H1 (cell line): ENCODE measurements at regions not wholly inside any gene's neighbourhood (a gene's known extent, or its start where the extent isn't known, plus 50 kb on each side); places are given as distances from the start of the nearest gene placed in this dataset.

Source experiments
- BCL11A ChIP-seq, 2 experiments: IDR thresholded peaks; one replicate each; pipeline ENCODE4 v1.6.1; 2011; ENCODE audit warnings: low read depth in 2 of 2, low read length in 2 of 2, mild to moderate bottlenecking in 2 of 2
- FOSL1 ChIP-seq: IDR thresholded peaks from 2 replicates; pipeline ENCODE4 v1.6.1; 2011; ENCODE audit warnings: mild to moderate bottlenecking, low read depth, low read length, moderate library complexity; ENCODE audit not compliant: insufficient read depth
- KDM5A ChIP-seq: fragments of 200-600 bp; IDR thresholded peaks from 2 replicates; pipeline ENCODE4 v1.7.1; 2012; ENCODE audit warnings: mild to moderate bottlenecking, low read length, inconsistent platforms, mixed read lengths
- MAFK ChIP-seq: IDR thresholded peaks from 2 replicates; pipeline ENCODE4 v1.6.1; 2012; ENCODE audit warnings: low read depth, mild to moderate bottlenecking, improper control_type of control experiment, low read length
- POLR2AphosphoS5 ChIP-seq: IDR thresholded peaks from 2 replicates; pipeline ENCODE4 v1.6.1; 2011; ENCODE audit warnings: low read depth, low read length
- SAP30 ChIP-seq: fragments of 300-600 bp; sonication (generic); IDR thresholded peaks from 2 replicates; pipeline ENCODE4 v1.7.1; 2012; ENCODE audit warnings: low read length, moderate library complexity, mild to moderate bottlenecking, inconsistent platforms; ENCODE audit not compliant: insufficient read depth, insufficient replicate concordance
- TAF1 ChIP-seq: IDR thresholded peaks from 2 replicates; pipeline ENCODE4 v1.6.1; 2011; ENCODE audit warnings: mild to moderate bottlenecking, low read depth, low read length
- TAF7 ChIP-seq: optimal IDR thresholded peaks from 2 replicates; pipeline ENCODE3; 2011; ENCODE audit warnings: low read depth, mild to moderate bottlenecking, inconsistent platforms, low read length, moderate library complexity, borderline replicate concordance
- TF ChIP-seq, protein P1 (sequence below): fragments of 300-600 bp; sonication (generic); IDR thresholded peaks from 2 replicates; pipeline ENCODE4 v1.7.1; 2012; ENCODE audit warnings: low read length, moderate library complexity, mild to moderate bottlenecking, inconsistent platforms; ENCODE audit not compliant: insufficient replicate concordance
- TF ChIP-seq, protein P2 (sequence below): IDR thresholded peaks from 2 replicates; pipeline ENCODE4 v1.6.1; 2012; ENCODE audit warnings: inconsistent platforms

DNA sequence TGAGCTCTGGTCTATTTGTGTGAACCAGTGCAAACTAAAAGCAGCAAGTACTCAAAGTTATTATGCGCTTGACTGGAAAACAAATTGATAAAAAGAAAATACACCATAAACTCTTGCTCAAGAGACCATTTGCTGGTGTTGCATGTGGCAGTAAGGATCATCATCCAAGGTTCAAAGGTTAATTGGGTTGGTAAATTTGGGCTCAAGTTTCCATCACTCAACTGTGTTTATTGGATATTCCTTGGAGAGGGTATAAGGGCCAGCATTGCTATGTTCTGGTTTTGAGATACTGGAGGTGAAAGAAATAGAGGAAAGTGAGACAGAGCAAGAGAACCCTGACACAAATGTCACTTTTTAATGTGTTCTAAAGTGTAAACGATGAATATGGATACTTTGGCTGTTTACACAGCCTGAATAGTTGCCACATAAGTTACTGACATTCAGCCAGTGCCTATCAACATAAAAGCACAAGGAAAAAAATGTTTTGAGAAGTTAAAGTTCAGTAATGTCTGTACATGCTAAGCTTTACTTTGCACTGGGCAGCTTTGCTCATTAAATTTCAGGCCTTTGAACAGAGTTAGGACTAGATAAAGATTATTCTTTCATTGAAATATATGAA lies 736.1 kb downstream of the HDGFL1 start (continued):
- TF ChIP-seq, protein P1, sequence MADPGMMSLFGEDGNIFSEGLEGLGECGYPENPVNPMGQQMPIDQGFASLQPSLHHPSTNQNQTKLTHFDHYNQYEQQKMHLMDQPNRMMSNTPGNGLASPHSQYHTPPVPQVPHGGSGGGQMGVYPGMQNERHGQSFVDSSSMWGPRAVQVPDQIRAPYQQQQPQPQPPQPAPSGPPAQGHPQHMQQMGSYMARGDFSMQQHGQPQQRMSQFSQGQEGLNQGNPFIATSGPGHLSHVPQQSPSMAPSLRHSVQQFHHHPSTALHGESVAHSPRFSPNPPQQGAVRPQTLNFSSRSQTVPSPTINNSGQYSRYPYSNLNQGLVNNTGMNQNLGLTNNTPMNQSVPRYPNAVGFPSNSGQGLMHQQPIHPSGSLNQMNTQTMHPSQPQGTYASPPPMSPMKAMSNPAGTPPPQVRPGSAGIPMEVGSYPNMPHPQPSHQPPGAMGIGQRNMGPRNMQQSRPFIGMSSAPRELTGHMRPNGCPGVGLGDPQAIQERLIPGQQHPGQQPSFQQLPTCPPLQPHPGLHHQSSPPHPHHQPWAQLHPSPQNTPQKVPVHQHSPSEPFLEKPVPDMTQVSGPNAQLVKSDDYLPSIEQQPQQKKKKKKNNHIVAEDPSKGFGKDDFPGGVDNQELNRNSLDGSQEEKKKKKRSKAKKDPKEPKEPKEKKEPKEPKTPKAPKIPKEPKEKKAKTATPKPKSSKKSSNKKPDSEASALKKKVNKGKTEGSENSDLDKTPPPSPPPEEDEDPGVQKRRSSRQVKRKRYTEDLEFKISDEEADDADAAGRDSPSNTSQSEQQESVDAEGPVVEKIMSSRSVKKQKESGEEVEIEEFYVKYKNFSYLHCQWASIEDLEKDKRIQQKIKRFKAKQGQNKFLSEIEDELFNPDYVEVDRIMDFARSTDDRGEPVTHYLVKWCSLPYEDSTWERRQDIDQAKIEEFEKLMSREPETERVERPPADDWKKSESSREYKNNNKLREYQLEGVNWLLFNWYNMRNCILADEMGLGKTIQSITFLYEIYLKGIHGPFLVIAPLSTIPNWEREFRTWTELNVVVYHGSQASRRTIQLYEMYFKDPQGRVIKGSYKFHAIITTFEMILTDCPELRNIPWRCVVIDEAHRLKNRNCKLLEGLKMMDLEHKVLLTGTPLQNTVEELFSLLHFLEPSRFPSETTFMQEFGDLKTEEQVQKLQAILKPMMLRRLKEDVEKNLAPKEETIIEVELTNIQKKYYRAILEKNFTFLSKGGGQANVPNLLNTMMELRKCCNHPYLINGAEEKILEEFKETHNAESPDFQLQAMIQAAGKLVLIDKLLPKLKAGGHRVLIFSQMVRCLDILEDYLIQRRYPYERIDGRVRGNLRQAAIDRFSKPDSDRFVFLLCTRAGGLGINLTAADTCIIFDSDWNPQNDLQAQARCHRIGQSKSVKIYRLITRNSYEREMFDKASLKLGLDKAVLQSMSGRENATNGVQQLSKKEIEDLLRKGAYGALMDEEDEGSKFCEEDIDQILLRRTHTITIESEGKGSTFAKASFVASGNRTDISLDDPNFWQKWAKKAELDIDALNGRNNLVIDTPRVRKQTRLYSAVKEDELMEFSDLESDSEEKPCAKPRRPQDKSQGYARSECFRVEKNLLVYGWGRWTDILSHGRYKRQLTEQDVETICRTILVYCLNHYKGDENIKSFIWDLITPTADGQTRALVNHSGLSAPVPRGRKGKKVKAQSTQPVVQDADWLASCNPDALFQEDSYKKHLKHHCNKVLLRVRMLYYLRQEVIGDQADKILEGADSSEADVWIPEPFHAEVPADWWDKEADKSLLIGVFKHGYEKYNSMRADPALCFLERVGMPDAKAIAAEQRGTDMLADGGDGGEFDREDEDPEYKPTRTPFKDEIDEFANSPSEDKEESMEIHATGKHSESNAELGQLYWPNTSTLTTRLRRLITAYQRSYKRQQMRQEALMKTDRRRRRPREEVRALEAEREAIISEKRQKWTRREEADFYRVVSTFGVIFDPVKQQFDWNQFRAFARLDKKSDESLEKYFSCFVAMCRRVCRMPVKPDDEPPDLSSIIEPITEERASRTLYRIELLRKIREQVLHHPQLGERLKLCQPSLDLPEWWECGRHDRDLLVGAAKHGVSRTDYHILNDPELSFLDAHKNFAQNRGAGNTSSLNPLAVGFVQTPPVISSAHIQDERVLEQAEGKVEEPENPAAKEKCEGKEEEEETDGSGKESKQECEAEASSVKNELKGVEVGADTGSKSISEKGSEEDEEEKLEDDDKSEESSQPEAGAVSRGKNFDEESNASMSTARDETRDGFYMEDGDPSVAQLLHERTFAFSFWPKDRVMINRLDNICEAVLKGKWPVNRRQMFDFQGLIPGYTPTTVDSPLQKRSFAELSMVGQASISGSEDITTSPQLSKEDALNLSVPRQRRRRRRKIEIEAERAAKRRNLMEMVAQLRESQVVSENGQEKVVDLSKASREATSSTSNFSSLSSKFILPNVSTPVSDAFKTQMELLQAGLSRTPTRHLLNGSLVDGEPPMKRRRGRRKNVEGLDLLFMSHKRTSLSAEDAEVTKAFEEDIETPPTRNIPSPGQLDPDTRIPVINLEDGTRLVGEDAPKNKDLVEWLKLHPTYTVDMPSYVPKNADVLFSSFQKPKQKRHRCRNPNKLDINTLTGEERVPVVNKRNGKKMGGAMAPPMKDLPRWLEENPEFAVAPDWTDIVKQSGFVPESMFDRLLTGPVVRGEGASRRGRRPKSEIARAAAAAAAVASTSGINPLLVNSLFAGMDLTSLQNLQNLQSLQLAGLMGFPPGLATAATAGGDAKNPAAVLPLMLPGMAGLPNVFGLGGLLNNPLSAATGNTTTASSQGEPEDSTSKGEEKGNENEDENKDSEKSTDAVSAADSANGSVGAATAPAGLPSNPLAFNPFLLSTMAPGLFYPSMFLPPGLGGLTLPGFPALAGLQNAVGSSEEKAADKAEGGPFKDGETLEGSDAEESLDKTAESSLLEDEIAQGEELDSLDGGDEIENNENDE, result no peak
- no peak for TF ChIP-seq KDM5A
- no peak for TF ChIP-seq MAFK
- TF ChIP-seq FOSL1, result no peak
- TF ChIP-seq TAF1, result no peak
- TF ChIP-seq, protein P2, sequence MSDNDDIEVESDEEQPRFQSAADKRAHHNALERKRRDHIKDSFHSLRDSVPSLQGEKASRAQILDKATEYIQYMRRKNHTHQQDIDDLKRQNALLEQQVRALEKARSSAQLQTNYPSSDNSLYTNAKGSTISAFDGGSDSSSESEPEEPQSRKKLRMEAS, result no peak
- TF ChIP-seq TAF7, result no peak
- no peak for TF ChIP-seq SAP30
- TF ChIP-seq POLR2AphosphoS5, result no peak
- no peak for TF ChIP-seq BCL11A (IDR thresholded peaks at IDR 0.05; ENCODE audit: low read depth in 2 of 2, low read length in 2 of 2)
